Ishikawa (cell line): ENCODE measurements at regions not wholly inside any gene's neighbourhood (a gene's known extent, or its start where the extent isn't known, plus 50 kb on each side); places are given as distances from the start of the nearest gene placed in this dataset.

ENCODE experiments used
- CEBPB ChIP-seq: IDR thresholded peaks from 2 replicates; pipeline ENCODE4 v1.6.1; 2012
- CREB1 ChIP-seq: IDR thresholded peaks from 2 replicates; pipeline ENCODE4 v1.6.1; 2012; ENCODE audit warnings: low read depth

DNA sequence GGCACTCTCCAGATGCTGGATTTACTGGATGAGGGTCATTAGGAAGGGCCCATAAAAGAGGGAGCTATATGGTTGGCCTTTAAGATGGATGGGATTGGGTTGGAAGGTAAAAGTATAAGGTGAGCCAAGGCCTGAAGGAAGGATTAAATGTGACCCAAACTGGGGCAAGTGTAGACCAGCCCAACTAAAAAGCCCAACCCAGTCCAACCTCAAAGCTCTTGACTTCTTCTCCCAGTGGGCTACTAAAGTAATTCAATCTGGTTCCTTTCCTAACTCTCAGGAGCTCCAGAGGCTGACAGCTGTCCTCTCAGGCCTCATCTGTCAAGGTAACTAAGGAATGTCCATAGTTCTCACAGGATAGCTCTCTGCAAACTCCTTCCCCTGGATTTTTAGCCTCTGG is 122.2 kb upstream of the EFNA5 start:
- TF ChIP-seq CREB1 (no peak), CEBPB (no peak)
